GM12865 (cell line): ENCODE measurements at regions not wholly inside any gene's neighbourhood (a gene's known extent, or its start where the extent isn't known, plus 50 kb on each side); places are given as distances from the start of the nearest gene placed in this dataset.

ENCODE experiments used
- DNase-seq: peaks from one replicate; pipeline ENCODE4 v3.0.0; 2010; ENCODE audit warnings: low read depth
- H3K4me3 ChIP-seq: 2 replicates; pipeline ENCODE4 v1.5.1; 2011; ENCODE audit warnings: mild to moderate bottlenecking, low read depth, low read length, control low read depth
- TF ChIP-seq, protein P1 (sequence below): IDR thresholded peaks from 2 replicates; pipeline ENCODE4 v1.5.1; 2011; ENCODE audit warnings: low read length, control low read depth, low read depth, inconsistent platforms; ENCODE audit not compliant: insufficient read depth; ENCODE audit errors: missing control alignments

GRCh38 chrX:80602036-80602860, 182.0 kb downstream of the TENT5D start:
- TF ChIP-seq, protein P1, sequence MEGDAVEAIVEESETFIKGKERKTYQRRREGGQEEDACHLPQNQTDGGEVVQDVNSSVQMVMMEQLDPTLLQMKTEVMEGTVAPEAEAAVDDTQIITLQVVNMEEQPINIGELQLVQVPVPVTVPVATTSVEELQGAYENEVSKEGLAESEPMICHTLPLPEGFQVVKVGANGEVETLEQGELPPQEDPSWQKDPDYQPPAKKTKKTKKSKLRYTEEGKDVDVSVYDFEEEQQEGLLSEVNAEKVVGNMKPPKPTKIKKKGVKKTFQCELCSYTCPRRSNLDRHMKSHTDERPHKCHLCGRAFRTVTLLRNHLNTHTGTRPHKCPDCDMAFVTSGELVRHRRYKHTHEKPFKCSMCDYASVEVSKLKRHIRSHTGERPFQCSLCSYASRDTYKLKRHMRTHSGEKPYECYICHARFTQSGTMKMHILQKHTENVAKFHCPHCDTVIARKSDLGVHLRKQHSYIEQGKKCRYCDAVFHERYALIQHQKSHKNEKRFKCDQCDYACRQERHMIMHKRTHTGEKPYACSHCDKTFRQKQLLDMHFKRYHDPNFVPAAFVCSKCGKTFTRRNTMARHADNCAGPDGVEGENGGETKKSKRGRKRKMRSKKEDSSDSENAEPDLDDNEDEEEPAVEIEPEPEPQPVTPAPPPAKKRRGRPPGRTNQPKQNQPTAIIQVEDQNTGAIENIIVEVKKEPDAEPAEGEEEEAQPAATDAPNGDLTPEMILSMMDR, result no peak
- no peak overlapping the region for H3K4me3 ChIP-seq
- DNase-seq, result no peak
